ENCODE measurements at regions not wholly inside any gene's neighbourhood (a gene's known extent, or its start where the extent isn't known, plus 50 kb on each side); places are given as distances from the start of the nearest gene placed in this dataset.

GRCh38 chr3:106792716-106793115 lies 584.5 kb upstream of the CCDC54 start:
- ChIA-PET POLR2A (no interaction called here), CTCF (interaction anchor here (0.7 kb wide), 1 partner anchor 1963 kb away, joined by 3 read pairs; no protein-coding TSS in a partner anchor)
- H3K27me3 ChIP-seq (replicated peaks in 2 of 5; ENCODE audit: control insufficient read depth in 4 of 5, insufficient read depth in 5 of 5, low read length in 4 of 5): no peaks in the 10 kb centered on the region

DNA sequence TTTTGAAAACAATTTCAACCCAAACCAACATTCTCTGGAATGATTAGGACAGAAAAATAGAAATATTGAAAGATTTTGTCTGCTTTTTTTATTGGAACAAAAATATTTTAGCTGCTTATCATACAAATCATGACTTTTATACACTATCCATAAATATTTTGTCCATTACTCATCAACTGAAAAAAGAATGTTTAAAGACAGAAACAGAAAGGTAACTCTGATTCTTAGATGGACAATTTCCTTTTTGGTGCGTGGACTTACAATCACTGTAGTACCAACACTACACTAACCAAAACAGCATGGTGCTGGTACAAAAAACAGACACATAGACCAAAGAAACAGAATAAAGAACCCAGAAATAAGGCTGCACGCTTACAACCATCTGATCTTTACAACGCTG lies 582.8 kb upstream of the CCDC54 start:
- Histone ChIP-seq H3K27ac (ENCODE audit: insufficient read depth in 1 of 2, low read depth in 1 of 2, low read length in 2 of 2, poor library complexity in 1 of 2, severe bottlenecking in 2 of 2) (no peak overlapping the region), H3K27me3 (replicated peaks in 2 of 5; ENCODE audit: control insufficient read depth in 4 of 5, insufficient read depth in 5 of 5, low read length in 4 of 5) (no peaks in the 10 kb centered on the region), H3K36me3 (ENCODE audit: control insufficient read depth in 4 of 4, insufficient read depth in 4 of 4, low read length in 3 of 4) (no peaks in the 10 kb centered on the region), H3K4me3 (ENCODE audit: control insufficient read depth in 1 of 7, extremely low read depth in 1 of 7, insufficient read depth in 4 of 7, low read depth in 2 of 7, low read length in 6 of 7) (no peak overlapping the region), H3K4me1 (ENCODE audit: control extremely low read depth in 1 of 4, control insufficient read depth in 4 of 4, insufficient read depth in 4 of 4, low read length in 3 of 4) (no peaks in the 10 kb centered on the region), H3K9me3 (ENCODE audit: control extremely low read depth in 1 of 5, control insufficient read depth in 4 of 5, insufficient read depth in 2 of 5, low read depth in 1 of 5, low read length in 4 of 5) (peaks cover 0 to 3% (median 0%) of the 10 kb centered on the region in 5 experiments)
- ChIA-PET POLR2A (no interaction called here), CTCF (no interaction called here)
- no peak for DNase-seq
- 100% methylated on average over 1 of the region's 3 CpGs for WGBS (ENCODE audit: insufficient coverage)

More at GRCh38 chr3:106792716-106793115, 584.5 kb upstream of the CCDC54 start:
- no peak overlapping the region for H3K27ac ChIP-seq (ENCODE audit: insufficient read depth in 1 of 2, low read depth in 1 of 2, low read length in 2 of 2, poor library complexity in 1 of 2, severe bottlenecking in 2 of 2)
- WGBS (ENCODE audit: insufficient coverage): no CpG with 5 or more reads among the region's 1 CpG
- H3K4me3 ChIP-seq (ENCODE audit: control insufficient read depth in 1 of 7, extremely low read depth in 1 of 7, insufficient read depth in 4 of 7, low read depth in 2 of 7, low read length in 6 of 7): no peak overlapping the region
- no peak for DNase-seq
- no peaks in the 10 kb centered on the region for H3K36me3 ChIP-seq (ENCODE audit: control insufficient read depth in 4 of 4, insufficient read depth in 4 of 4, low read length in 3 of 4)
- H3K9me3 ChIP-seq (ENCODE audit: control extremely low read depth in 1 of 5, control insufficient read depth in 4 of 5, insufficient read depth in 2 of 5, low read depth in 1 of 5, low read length in 4 of 5): peaks cover 0 to 3% (median 0%) of the 10 kb centered on the region in 5 experiments
- no peaks in the 10 kb centered on the region for H3K4me1 ChIP-seq (ENCODE audit: control extremely low read depth in 1 of 4, control insufficient read depth in 4 of 4, insufficient read depth in 4 of 4, low read length in 3 of 4)

DNA sequence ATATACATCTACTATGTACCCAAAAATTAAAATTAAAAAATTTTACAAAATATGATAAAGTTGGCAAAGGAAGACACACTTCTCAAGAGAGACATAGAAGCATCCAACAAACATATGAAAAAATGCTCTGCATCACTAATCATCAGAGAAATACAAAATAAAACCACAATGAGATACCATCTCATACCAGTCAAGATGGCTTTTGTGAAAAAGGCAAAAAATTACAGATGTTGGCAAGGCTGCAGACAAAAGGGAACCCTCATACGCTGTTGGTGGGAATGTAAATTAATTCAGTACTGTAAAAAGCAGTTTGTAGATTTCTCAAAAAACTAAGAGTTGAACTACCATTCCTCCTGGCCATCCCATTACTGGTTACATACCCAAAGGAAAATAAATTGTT lies 581.7 kb upstream of the CCDC54 start:
- no peaks in the 10 kb centered on the region for H3K27me3 ChIP-seq (replicated peaks in 2 of 5; ENCODE audit: control insufficient read depth in 4 of 5, insufficient read depth in 5 of 5, low read length in 4 of 5)
- ChIA-PET POLR2A (no interaction called here), CTCF (no interaction called here)
- DNase-seq: no peak
- no peaks in the 10 kb centered on the region for H3K4me1 ChIP-seq (ENCODE audit: control extremely low read depth in 1 of 4, control insufficient read depth in 4 of 4, insufficient read depth in 4 of 4, low read length in 3 of 4)
- H3K9me3 ChIP-seq (ENCODE audit: control extremely low read depth in 1 of 5, control insufficient read depth in 4 of 5, insufficient read depth in 2 of 5, low read depth in 1 of 5, low read length in 4 of 5): peaks cover 0 to 3% (median 0%) of the 10 kb centered on the region in 5 experiments
- no peak overlapping the region for H3K27ac ChIP-seq (ENCODE audit: insufficient read depth in 1 of 2, low read depth in 1 of 2, low read length in 2 of 2, poor library complexity in 1 of 2, severe bottlenecking in 2 of 2)
- no CpG with 5 or more reads among the region's 1 CpG for WGBS (ENCODE audit: insufficient coverage)
- no peaks in the 10 kb centered on the region for H3K36me3 ChIP-seq (ENCODE audit: control insufficient read depth in 4 of 4, insufficient read depth in 4 of 4, low read length in 3 of 4)
- H3K4me3 ChIP-seq (ENCODE audit: control insufficient read depth in 1 of 7, extremely low read depth in 1 of 7, insufficient read depth in 4 of 7, low read depth in 2 of 7, low read length in 6 of 7): no peak overlapping the region

GRCh38 chr3:106797461-106797860 lies 579.8 kb upstream of the CCDC54 start:
- ChIA-PET CTCF (no interaction called here), POLR2A (no interaction called here)
- H3K4me3 ChIP-seq (ENCODE audit: control insufficient read depth in 1 of 7, extremely low read depth in 1 of 7, insufficient read depth in 4 of 7, low read depth in 2 of 7, low read length in 6 of 7): no peak overlapping the region
- no peak overlapping the region for H3K27ac ChIP-seq (ENCODE audit: insufficient read depth in 1 of 2, low read depth in 1 of 2, low read length in 2 of 2, poor library complexity in 1 of 2, severe bottlenecking in 2 of 2)
- no peaks in the 10 kb centered on the region for H3K9me3 ChIP-seq (ENCODE audit: control extremely low read depth in 1 of 5, control insufficient read depth in 4 of 5, insufficient read depth in 2 of 5, low read depth in 1 of 5, low read length in 4 of 5)
- DNase-seq: no peak
- H3K4me1 ChIP-seq (ENCODE audit: control extremely low read depth in 1 of 4, control insufficient read depth in 4 of 4, insufficient read depth in 4 of 4, low read length in 3 of 4): no peaks in the 10 kb centered on the region
- WGBS (ENCODE audit: insufficient coverage): 88% methylated on average over 1 of the region's 2 CpGs
- no peaks in the 10 kb centered on the region for H3K36me3 ChIP-seq (ENCODE audit: control insufficient read depth in 4 of 4, insufficient read depth in 4 of 4, low read length in 3 of 4)
- no peaks in the 10 kb centered on the region for H3K27me3 ChIP-seq (replicated peaks in 2 of 5; ENCODE audit: control insufficient read depth in 4 of 5, insufficient read depth in 5 of 5, low read length in 4 of 5)

DNA sequence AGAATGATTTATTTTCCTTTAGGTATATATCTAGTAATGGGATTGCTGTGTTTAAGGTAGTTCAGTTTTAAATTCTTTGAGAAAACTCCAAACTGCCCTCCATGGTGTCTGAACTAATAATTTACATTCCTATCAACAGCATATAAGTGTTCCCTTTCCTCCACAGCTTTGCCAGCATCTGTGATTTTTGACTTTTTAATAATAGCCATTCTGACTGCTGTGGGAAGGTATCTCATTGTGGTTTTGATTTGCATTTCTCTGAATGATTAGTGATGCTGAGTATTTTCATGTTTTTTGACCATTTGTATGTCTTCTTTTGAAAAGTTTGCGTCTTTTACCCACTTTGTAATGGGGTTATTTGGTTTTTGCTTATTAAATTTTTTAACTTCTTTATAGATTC lies 571.6 kb upstream of the CCDC54 start:
- Histone ChIP-seq H3K36me3 (ENCODE audit: control insufficient read depth in 4 of 4, insufficient read depth in 4 of 4, low read length in 3 of 4) (no peaks in the 10 kb centered on the region), H3K4me1 (ENCODE audit: control extremely low read depth in 1 of 4, control insufficient read depth in 4 of 4, insufficient read depth in 4 of 4, low read length in 3 of 4) (no peaks in the 10 kb centered on the region), H3K27ac (ENCODE audit: insufficient read depth in 1 of 2, low read depth in 1 of 2, low read length in 2 of 2, poor library complexity in 1 of 2, severe bottlenecking in 2 of 2) (no peak overlapping the region), H3K9me3 (ENCODE audit: control extremely low read depth in 1 of 5, control insufficient read depth in 4 of 5, insufficient read depth in 2 of 5, low read depth in 1 of 5, low read length in 4 of 5) (no peaks in the 10 kb centered on the region), H3K4me3 (ENCODE audit: control insufficient read depth in 1 of 7, extremely low read depth in 1 of 7, insufficient read depth in 4 of 7, low read depth in 2 of 7, low read length in 6 of 7) (no peak overlapping the region), H3K27me3 (replicated peaks in 2 of 5; ENCODE audit: control insufficient read depth in 4 of 5, insufficient read depth in 5 of 5, low read length in 4 of 5) (no peaks in the 10 kb centered on the region)
- DNase-seq: no peak
- ChIA-PET POLR2A (no interaction called here), CTCF (no interaction called here)
- WGBS (ENCODE audit: insufficient coverage): no CpG with 5 or more reads among the region's 1 CpG

GRCh38 chr3:106806964-106807363 lies 570.3 kb upstream of the CCDC54 start:
- no peaks in the 10 kb centered on the region for H3K36me3 ChIP-seq (ENCODE audit: control insufficient read depth in 4 of 4, insufficient read depth in 4 of 4, low read length in 3 of 4)
- POLR2A ChIA-PET: no interaction called here
- H3K27ac ChIP-seq (ENCODE audit: insufficient read depth in 1 of 2, low read depth in 1 of 2, low read length in 2 of 2, poor library complexity in 1 of 2, severe bottlenecking in 2 of 2): no peak overlapping the region
- no peaks in the 10 kb centered on the region for H3K9me3 ChIP-seq (ENCODE audit: control extremely low read depth in 1 of 5, control insufficient read depth in 4 of 5, insufficient read depth in 2 of 5, low read depth in 1 of 5, low read length in 4 of 5)
- DNase-seq: no peak
- no peak overlapping the region for H3K4me3 ChIP-seq (ENCODE audit: control insufficient read depth in 1 of 7, extremely low read depth in 1 of 7, insufficient read depth in 4 of 7, low read depth in 2 of 7, low read length in 6 of 7)
- no peaks in the 10 kb centered on the region for H3K27me3 ChIP-seq (replicated peaks in 2 of 5; ENCODE audit: control insufficient read depth in 4 of 5, insufficient read depth in 5 of 5, low read length in 4 of 5)
- H3K4me1 ChIP-seq (ENCODE audit: control extremely low read depth in 1 of 4, control insufficient read depth in 4 of 4, insufficient read depth in 4 of 4, low read length in 3 of 4): no peaks in the 10 kb centered on the region
- CTCF ChIA-PET: no interaction called here

- POLR2A ChIA-PET: no interaction called here
- Histone ChIP-seq H3K27me3 (replicated peaks in 2 of 5; ENCODE audit: control insufficient read depth in 4 of 5, insufficient read depth in 5 of 5, low read length in 4 of 5) (no peaks in the 10 kb centered on the region), H3K36me3 (ENCODE audit: control insufficient read depth in 4 of 4, insufficient read depth in 4 of 4, low read length in 3 of 4) (no peaks in the 10 kb centered on the region), H3K4me3 (ENCODE audit: control insufficient read depth in 1 of 7, extremely low read depth in 1 of 7, insufficient read depth in 4 of 7, low read depth in 2 of 7, low read length in 6 of 7) (no peak overlapping the region), H3K4me1 (ENCODE audit: control extremely low read depth in 1 of 4, control insufficient read depth in 4 of 4, insufficient read depth in 4 of 4, low read length in 3 of 4) (no peaks in the 10 kb centered on the region), H3K9me3 (ENCODE audit: control extremely low read depth in 1 of 5, control insufficient read depth in 4 of 5, insufficient read depth in 2 of 5, low read depth in 1 of 5, low read length in 4 of 5) (no peaks in the 10 kb centered on the region), H3K27ac (ENCODE audit: insufficient read depth in 1 of 2, low read depth in 1 of 2, low read length in 2 of 2, poor library complexity in 1 of 2, severe bottlenecking in 2 of 2) (no peak overlapping the region)
- DNase-seq: no peak
- 100% methylated on average over 2 of the region's 3 CpGs for WGBS (ENCODE audit: insufficient coverage)
- CTCF ChIA-PET: no interaction called here
Measured at GRCh38 chr3:106809041-106809440, 568.2 kb upstream of the CCDC54 start.

Data from common myeloid progenitor, CD34-positive (primary cell).